ENCODE measurements at regions not wholly inside any gene's neighbourhood (a gene's known extent, or its start where the extent isn't known, plus 50 kb on each side); places are given as distances from the start of the nearest gene placed in this dataset.

DNA sequence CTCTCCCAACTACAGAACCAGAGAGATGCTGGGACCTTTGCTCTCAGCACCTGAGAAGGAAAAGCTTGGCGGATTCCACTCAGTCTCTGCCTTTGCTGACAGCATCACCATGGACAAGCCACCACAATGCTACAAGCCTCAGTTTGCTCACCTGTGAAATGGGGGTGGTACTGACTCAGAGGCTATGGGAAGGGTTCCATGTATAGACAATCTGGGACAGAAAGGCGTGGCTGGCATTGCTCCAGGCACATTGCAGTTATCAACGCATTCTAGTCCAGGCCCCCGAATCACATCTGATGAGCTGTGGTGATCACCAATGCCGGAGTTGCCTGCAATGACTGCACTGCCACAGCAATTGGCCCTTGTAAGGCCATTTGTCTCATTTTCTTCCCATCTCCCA, 72.6 kb downstream of the ISX start:
- Histone ChIP-seq H3K27ac (ENCODE audit: low read depth in 1 of 2, low read length in 2 of 2) (no peak overlapping the region), H3K36me3 (ENCODE audit: insufficient read depth, low read length) (no peaks in the 10 kb centered on the region), H3K27me3 (ENCODE audit: control insufficient read depth in 1 of 2, insufficient read depth in 2 of 2, low read length in 2 of 2) (peaks cover 12 to 14% of the 10 kb centered on the region in 2 experiments), H3K4me1 (ENCODE audit: insufficient read depth, low read length) (no peaks in the 10 kb centered on the region), H3K4me3 (ENCODE audit: low read length) (no peak overlapping the region), H3K9me3 (ENCODE audit: control insufficient read depth in 1 of 2, insufficient read depth in 1 of 2, low read length in 2 of 2) (peaks cover 0 to 4% of the 10 kb centered on the region in 2 experiments)
- H3K36me3 Mint-ChIP-seq (ENCODE audit: low read depth) = no peaks in the 10 kb centered on the region
- ChIA-PET POLR2A (no interaction called here), CTCF (no interaction called here)
- peaks cover 37% of the 10 kb centered on the region for H3K27me3 Mint-ChIP-seq
- TF ChIP-seq, protein P1, sequence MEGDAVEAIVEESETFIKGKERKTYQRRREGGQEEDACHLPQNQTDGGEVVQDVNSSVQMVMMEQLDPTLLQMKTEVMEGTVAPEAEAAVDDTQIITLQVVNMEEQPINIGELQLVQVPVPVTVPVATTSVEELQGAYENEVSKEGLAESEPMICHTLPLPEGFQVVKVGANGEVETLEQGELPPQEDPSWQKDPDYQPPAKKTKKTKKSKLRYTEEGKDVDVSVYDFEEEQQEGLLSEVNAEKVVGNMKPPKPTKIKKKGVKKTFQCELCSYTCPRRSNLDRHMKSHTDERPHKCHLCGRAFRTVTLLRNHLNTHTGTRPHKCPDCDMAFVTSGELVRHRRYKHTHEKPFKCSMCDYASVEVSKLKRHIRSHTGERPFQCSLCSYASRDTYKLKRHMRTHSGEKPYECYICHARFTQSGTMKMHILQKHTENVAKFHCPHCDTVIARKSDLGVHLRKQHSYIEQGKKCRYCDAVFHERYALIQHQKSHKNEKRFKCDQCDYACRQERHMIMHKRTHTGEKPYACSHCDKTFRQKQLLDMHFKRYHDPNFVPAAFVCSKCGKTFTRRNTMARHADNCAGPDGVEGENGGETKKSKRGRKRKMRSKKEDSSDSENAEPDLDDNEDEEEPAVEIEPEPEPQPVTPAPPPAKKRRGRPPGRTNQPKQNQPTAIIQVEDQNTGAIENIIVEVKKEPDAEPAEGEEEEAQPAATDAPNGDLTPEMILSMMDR (IDR thresholded peaks at IDR 0.05) = no peak
- H3K9me3 Mint-ChIP-seq = no peaks in the 10 kb centered on the region
- H3K4me3 Mint-ChIP-seq = no peak overlapping the region
- no peak for DNase-seq
- no peak overlapping the region for H3K27ac Mint-ChIP-seq
- no peak for ATAC-seq (ENCODE audit: poor library complexity)
- intact Hi-C loops (cut with DNase I, micrococcal nuclease) = no loop called here
- H3K4me1 Mint-ChIP-seq (ENCODE audit: low read depth) = no peaks in the 10 kb centered on the region

- ChIA-PET CTCF (no interaction called here), POLR2A (no interaction called here)
- no peak for DNase-seq
- Histone ChIP-seq H3K27me3 (ENCODE audit: control insufficient read depth in 1 of 2, insufficient read depth in 2 of 2, low read length in 2 of 2) (peaks cover 4 to 8% of the 10 kb centered on the region in 2 experiments), H3K9me3 (ENCODE audit: control insufficient read depth in 1 of 2, insufficient read depth in 1 of 2, low read length in 2 of 2) (peaks cover 0 to 4% of the 10 kb centered on the region in 2 experiments), H3K4me3 (ENCODE audit: low read length) (no peak overlapping the region), H3K4me1 (ENCODE audit: insufficient read depth, low read length) (no peaks in the 10 kb centered on the region), H3K36me3 (ENCODE audit: insufficient read depth, low read length) (no peaks in the 10 kb centered on the region), H3K27ac (ENCODE audit: low read depth in 1 of 2, low read length in 2 of 2) (no peak overlapping the region)
- no peak overlapping the region for H3K4me3 Mint-ChIP-seq
- no peaks in the 10 kb centered on the region for H3K9me3 Mint-ChIP-seq
- peaks cover 39% of the 10 kb centered on the region for H3K27me3 Mint-ChIP-seq
- TF ChIP-seq, protein P1 (IDR thresholded peaks at IDR 0.05) = no peak
- no peak for ATAC-seq (ENCODE audit: poor library complexity)
- H3K4me1 Mint-ChIP-seq (ENCODE audit: low read depth) = no peaks in the 10 kb centered on the region
- no peak overlapping the region for H3K27ac Mint-ChIP-seq
- intact Hi-C loops (cut with DNase I, micrococcal nuclease) = no loop called here
- H3K36me3 Mint-ChIP-seq (ENCODE audit: low read depth) = no peaks in the 10 kb centered on the region
Measured at GRCh38 chr22:35140879-35141745, 75.2 kb downstream of the ISX start.

DNA sequence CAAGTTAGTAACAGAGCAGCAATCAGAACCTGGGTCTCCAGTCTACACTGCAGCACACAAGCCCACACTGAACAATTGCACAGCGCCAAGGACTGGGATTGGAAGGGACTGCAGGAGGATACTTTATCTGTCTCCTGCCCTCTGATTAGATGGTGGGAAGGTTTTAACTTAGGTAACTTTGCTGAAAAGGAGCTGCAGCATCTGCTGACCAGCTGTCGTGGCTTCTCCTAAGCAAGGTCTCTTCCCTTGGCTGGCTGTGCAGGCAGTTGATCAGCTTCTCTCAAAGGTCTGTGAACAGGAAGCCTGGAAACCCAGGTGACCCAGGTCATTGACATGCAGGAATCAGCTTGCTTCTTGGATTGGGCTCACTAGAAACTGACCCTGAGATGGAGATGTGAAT, 82.4 kb downstream of the ISX start:
- Mint-ChIP-seq H3K4me1 (ENCODE audit: low read depth) (no peaks in the 10 kb centered on the region), H3K9me3 (no peaks in the 10 kb centered on the region), H3K4me3 (no peak overlapping the region), H3K27me3 (peaks cover 57% of the 10 kb centered on the region), H3K36me3 (ENCODE audit: low read depth) (no peaks in the 10 kb centered on the region), H3K27ac (no peak overlapping the region)
- Histone ChIP-seq H3K4me3 (ENCODE audit: low read length) (no peak overlapping the region), H3K36me3 (ENCODE audit: insufficient read depth, low read length) (no peaks in the 10 kb centered on the region), H3K4me1 (ENCODE audit: insufficient read depth, low read length) (peaks cover 5% of the 10 kb centered on the region), H3K27me3 (ENCODE audit: control insufficient read depth in 1 of 2, insufficient read depth in 2 of 2, low read length in 2 of 2) (peaks cover 3 to 11% of the 10 kb centered on the region in 2 experiments), H3K9me3 (ENCODE audit: control insufficient read depth in 1 of 2, insufficient read depth in 1 of 2, low read length in 2 of 2) (no peaks in the 10 kb centered on the region), H3K27ac (ENCODE audit: low read depth in 1 of 2, low read length in 2 of 2) (no peak overlapping the region)
- no peak for DNase-seq
- POLR2A ChIA-PET = no interaction called here
- intact Hi-C loops (cut with DNase I, micrococcal nuclease) = no loop called here
- no peak for ATAC-seq (ENCODE audit: poor library complexity)
- TF ChIP-seq, protein P1 (IDR thresholded peaks at IDR 0.05) = no peak
- CTCF ChIA-PET = no interaction called here

Data from CD4-positive, alpha-beta T cell (primary cell).